Nucleus accumbens (tissue), 56 donors: ENCODE measurements at regions not wholly inside any gene's neighbourhood (a gene's known extent, or its start where the extent isn't known, plus 50 kb on each side); places are given as distances from the start of the nearest gene placed in this dataset.
"Not testable (repeated sequence)": the region's sequence is repeated elsewhere in the genome, so short reads cannot be mapped to it uniquely, and the experiment has no call there.

Experiments
- DNase-seq, 56 donors: peaks; one replicate each; lab custom pipeline; 2025; lab: John Stamatoyannopoulos, UW

GRCh38 chr7:131059401-131059800, 268.3 kb upstream of the MKLN1 start:
- not testable (repeated sequence) for DNase-seq

GRCh38 chr7:131061158-131061557, 266.5 kb upstream of the MKLN1 start:
- DNase-seq: no peak

DNA sequence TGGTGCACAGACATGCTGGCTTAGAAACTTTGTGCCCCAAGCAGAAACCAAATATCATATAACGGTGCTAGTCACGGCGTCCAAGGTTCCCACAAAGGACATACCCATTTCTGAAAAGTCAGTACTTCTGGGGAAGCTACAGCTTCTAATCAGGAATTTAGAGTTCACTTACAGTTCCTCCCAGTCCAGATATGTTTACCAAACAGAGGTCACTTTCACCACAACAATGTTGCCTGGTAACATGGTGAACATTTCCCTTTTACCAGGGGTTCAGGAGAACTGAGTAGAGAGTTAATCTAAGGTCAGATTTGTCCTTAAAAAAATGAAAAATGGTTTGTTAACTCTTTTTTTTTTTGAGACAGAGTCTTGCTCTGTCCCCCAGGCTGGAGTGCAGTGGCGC, 265.9 kb upstream of the MKLN1 start:
- no peak for DNase-seq

DNA sequence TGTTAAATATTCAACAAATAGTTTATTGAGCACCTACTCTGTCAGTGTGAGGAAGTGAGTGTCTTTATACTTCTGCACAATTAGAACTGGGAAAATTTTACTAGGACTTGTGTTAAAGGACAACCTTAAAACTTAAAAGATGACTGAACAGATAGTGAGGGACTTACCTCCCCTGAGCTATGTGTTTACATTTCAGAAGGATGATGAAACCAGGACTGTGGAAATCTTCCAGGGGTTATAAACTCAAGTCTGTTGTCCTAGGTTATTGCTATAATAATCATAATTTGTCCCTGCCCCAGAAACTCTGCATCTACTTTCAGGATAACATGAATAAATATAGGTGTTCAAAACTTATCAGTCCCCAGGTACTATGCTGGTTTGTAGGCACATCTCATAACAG, 261.0 kb upstream of the MKLN1 start:
- no peak for DNase-seq

DNA sequence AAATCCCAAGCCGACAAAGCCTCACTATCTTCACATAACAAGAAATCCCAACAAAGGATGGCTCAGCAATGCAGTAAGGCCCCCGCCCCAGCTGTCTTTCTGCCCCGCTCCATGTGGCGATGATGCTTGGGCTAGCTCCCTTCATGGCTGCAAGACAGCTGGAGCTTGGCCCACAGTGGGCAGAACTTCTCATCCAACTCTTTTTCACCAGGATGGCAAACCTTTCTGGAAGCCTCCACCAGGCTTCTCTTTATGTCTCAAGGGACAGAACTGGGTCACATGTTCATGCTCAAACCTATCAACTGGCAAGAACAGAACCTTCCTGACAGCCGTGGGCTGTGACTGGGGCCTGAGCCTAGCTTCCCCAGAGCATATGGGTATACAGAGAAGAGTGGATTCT, 260.5 kb upstream of the MKLN1 start:
- DNase-seq: peak in 7 of 56 donors; percentile 7 to 39 (median 17)

GRCh38 chr7:131068604-131069021, 259.1 kb upstream of the MKLN1 start:
- DNase-seq: no peak

GRCh38 chr7:131071786-131072504, 255.7 kb upstream of the MKLN1 start:
- DNase-seq: peak in 15 of 56 donors; percentile 10 to 68 (median 24)

DNA sequence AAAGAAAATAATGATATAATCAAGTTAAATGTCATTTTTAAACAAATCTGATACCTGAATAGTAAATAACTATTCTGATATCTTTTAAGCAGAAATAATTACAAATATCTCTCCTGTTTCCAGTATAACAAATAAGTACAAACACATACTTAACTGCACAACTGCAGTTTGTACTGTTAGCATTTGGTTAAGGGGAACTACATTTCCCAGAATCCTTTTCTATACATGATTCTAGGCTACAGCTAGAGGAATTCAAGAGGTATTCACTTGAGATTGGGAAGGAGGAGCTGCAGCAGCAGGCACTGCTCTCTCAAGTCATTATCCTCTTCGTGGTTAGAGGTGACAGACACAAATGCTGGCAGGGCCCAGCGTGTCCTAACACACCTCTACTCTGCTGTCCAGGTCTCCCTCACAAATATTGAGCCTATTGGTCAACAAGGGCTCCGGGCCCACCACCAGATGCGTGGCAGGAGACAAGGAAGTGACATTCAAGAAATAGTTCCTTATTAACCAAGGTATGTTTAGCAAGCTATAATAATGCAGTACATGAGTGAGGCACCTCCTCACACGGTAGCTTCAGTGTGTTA, 255.1 kb upstream of the MKLN1 start:
- no peak for DNase-seq

GRCh38 chr7:131074043-131074442, 253.6 kb upstream of the MKLN1 start:
- DNase-seq: no peak

DNA sequence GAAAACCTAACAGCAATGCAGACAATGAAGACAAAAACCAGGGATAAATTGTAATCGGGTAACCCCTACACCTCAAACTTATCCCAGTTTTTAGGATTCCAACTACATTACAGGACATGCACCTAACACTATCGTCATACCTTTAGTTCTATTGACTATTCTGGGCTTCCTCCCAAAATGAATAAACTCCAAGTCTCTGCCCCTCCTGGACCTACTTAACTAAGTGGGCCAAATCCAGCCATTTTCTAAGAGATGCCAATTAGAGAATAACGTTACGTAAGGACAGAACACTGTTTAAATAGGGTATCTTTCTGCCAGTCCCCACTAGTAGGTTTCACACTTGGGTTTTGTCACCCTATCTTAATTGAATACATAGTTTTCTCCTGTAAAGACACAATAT, 253.1 kb upstream of the MKLN1 start:
- no peak for DNase-seq

GRCh38 chr7:131075406-131075805, 252.3 kb upstream of the MKLN1 start:
- DNase-seq: no peak

DNA sequence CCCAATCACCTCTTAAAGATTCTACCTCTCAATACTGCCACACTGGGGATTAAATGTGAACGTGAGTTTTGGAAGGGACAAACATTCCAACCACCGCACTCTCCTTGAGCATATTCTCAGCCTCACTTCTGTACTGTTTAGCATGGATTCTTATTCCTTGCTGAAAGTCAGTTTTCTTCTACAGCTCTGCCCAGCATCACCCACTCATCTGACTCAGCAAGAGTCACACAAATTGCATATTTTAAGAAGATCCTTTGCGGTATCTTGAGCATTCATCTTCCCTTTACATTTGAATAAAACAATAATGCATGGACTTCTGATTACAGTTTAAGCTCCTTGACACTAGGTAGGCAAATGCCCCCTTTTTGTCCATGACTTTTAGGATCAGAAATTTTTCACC, 251.6 kb upstream of the MKLN1 start:
- DNase-seq: peak in 2 of 56 donors; percentile 11 to 29

DNA sequence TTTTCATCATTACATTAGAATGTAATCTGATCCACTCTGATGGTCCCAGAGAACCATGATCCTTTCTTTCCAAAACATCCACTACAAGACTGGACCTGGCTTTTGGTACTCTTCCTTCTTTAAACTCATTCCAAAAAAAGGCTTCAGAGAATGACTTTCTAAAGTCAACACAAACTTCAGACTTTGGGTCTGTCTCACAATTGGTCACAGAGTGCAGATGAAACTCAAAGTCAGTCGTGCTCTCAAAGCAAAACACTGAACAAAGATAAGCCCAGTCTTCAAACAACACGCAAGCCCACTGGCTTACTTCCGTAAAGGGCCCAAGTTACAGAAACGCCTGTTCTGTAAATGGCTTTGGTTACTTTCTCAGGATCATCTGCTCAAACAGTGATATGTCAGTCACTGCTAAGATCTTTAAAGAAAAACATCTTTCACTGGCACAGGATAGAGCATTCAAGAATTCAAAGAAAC, 250.9 kb upstream of the MKLN1 start:
- DNase-seq: no peak

- DNase-seq: no peak
Observed at GRCh38 chr7:131077735-131078134, 249.9 kb upstream of the MKLN1 start.

DNA sequence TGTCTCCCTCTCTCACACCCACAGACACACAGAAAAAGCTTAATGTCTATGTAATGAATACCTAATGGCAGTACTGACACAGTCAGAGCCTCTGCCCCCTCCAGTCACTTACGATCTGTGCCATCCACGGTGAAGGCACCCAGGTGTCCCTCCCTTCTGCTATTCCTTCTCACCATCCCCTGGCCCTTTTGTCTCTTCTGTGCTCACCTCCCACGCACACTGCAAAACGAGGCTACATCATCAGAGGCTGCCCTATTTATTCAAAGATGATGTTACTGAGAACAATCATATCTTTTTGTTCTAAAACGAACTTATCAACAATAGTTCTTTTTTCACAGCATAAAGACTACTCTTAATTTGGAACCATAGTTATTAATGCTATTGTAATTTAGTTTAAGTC, 246.9 kb upstream of the MKLN1 start:
- peak in 9 of 56 donors; percentile 10 to 51 (median 25) for DNase-seq

DNA sequence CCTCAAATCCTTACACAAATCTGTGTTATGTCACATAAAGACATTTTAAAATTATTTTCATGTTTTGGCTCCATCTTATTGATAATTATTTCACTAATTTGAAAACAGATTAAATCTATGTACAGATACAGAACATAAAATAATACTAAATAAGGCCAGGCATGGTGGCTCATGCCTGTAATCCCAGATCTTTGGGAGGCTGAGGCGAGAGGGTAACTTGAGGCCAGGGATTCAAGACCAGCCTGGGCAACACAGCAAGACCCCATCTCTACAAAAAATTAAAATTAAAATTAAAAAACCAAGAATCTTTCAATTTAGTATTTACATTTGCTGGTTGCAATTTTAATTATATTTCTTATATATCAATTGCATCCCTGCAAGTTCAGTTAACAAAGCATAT, 246.4 kb upstream of the MKLN1 start:
- DNase-seq: no peak

GRCh38 chr7:131083781-131084180, 243.9 kb upstream of the MKLN1 start:
- no peak for DNase-seq

GRCh38 chr7:131084336-131084735, 243.3 kb upstream of the MKLN1 start:
- DNase-seq: not testable (repeated sequence)

DNA sequence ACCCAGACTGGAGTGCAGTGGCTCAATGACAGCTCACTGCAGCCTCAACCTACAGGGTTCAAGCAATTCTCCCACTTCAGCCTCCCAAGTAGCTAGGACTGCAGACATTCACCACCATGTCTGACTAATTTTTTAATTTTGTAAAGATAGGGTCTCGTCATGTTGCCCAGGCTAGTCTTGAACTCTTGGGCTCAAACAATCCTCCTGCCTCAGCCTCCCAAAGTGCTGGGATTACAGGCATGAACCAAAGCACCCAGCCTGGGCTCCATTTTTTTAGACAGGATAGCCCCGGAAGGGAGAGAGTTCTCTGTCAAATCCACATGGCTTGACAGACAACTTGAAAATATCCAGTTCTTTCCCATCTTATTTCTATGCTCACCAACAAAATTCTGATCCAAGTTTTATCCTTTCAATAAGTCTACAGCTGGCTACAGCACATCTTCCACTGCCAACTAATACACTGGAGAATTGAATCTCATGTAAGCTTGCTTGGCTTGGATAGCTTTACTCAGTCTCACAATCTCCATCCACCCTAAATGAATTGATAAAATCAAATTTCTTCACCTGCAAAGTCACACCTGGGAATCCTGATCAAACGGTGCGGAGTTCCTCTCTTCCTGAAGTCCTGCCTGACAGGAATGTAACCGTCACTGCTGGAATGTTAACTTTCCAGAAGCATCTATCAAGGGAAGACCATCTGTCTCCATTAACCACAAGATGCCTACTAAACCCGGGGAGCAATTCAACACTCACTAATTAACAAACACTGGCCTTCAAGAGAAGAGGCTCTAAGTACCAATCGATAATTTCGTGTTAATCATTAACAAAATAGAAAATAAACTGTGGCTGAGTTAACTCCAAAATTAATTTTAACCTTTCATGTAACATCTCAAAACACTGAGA, 239.7 kb upstream of the MKLN1 start:
- no peak for DNase-seq

GRCh38 chr7:131090188-131090587, 237.5 kb upstream of the MKLN1 start:
- no peak for DNase-seq
